Naive thymus-derived CD4-positive, alpha-beta T cell (primary cell): ENCODE measurements at regions not wholly inside any gene's neighbourhood (a gene's known extent, or its start where the extent isn't known, plus 50 kb on each side); places are given as distances from the start of the nearest gene placed in this dataset.

ENCODE experiments used
- ATAC-seq: fragments of 150-1000 bp; cut with Tn5 transposase; 2 replicates; pipeline ENCODE4 v1.10.0; 2021; ENCODE audit warnings: mild to moderate bottlenecking, moderate library complexity
- CTCF ChIA-PET: fragments of 350-600 bp; sonication (Branson Sonifier 250); formaldehyde crosslinking; loops from one replicate; lab custom pipeline; 2021; ENCODE audit warnings: antibody characterized with exemption; lab: Charles Lee
- POLR2A ChIA-PET: fragments of 350-600 bp; sonication (Branson Sonifier 250); formaldehyde crosslinking; loops from one replicate; lab custom pipeline; 2021; ENCODE audit warnings: antibody characterized with exemption, inconsistent platforms; lab: Charles Lee
- DNase-seq, 9 donors: peaks; one replicate each; pipeline versions ENCODE4 v3.0.0 to v3.0.0-alpha.2; 2020 to 2022; ENCODE audit warnings: mixed read lengths in 1 of 9
- H3K27ac ChIP-seq: one replicate; pipeline ENCODE4 v1.7.0; 2013; ENCODE audit warnings: mild to moderate bottlenecking, low read depth, low read length, moderate library complexity
- H3K27me3 ChIP-seq, 2 donors: one replicate each; pipeline ENCODE4 v1.7.0; 2013; ENCODE audit warnings: low read length in 2 of 2, mild to moderate bottlenecking in 2 of 2, moderate library complexity in 2 of 2; ENCODE audit not compliant: control insufficient read depth in 2 of 2, insufficient read depth in 2 of 2
- H3K36me3 ChIP-seq, 3 experiments: 1 replicate in 2 of 3; 2 replicates in 1 of 3; pipeline ENCODE4 v1.7.0; 2013; ENCODE audit warnings: low read length in 3 of 3, mild to moderate bottlenecking in 3 of 3, moderate library complexity in 1 of 3; ENCODE audit not compliant: insufficient read depth in 3 of 3, control insufficient read depth in 2 of 3
- H3K4me1 ChIP-seq, 2 donors: one replicate each; pipeline ENCODE4 v1.7.0; 2013; ENCODE audit warnings: low read length in 2 of 2, mild to moderate bottlenecking in 2 of 2, moderate library complexity in 1 of 2; ENCODE audit not compliant: control insufficient read depth in 2 of 2, insufficient read depth in 2 of 2
- H3K4me3 ChIP-seq: 2 replicates; pipeline ENCODE4 v1.7.0; 2013; ENCODE audit warnings: mild to moderate bottlenecking, low read length
- H3K9me3 ChIP-seq, 3 experiments: 1 replicate in 2 of 3; 2 replicates in 1 of 3; pipeline ENCODE4 v1.7.0; 2013; ENCODE audit warnings: low read length in 3 of 3; ENCODE audit not compliant: control insufficient read depth in 2 of 3
- H3K27ac Mint-ChIP-seq, 9 donors: one replicate each; pipeline ENCODE4 v1.8.0; 2020 to 2022; ENCODE audit warnings: mixed read lengths in 9 of 9, mild to moderate bottlenecking in 8 of 9, moderate library complexity in 5 of 9, inconsistent platforms in 2 of 9
- H3K27me3 Mint-ChIP-seq, 5 donors: one replicate each; pipeline ENCODE4 v1.8.0; 2021 to 2022; ENCODE audit warnings: mixed read lengths in 5 of 5, mild to moderate bottlenecking in 1 of 5
- H3K36me3 Mint-ChIP-seq, 5 donors: one replicate each; pipeline ENCODE4 v1.8.0; 2020 to 2022; ENCODE audit warnings: mixed read lengths in 5 of 5, mild to moderate bottlenecking in 3 of 5, inconsistent platforms in 1 of 5
- H3K4me1 Mint-ChIP-seq, 7 donors: one replicate each; pipeline ENCODE4 v1.8.0; 2020 to 2022; ENCODE audit warnings: mixed read lengths in 7 of 7, mild to moderate bottlenecking in 3 of 7, inconsistent platforms in 1 of 7
- H3K4me3 Mint-ChIP-seq, 10 donors: one replicate each; pipeline ENCODE4 v1.8.0; 2020 to 2022; ENCODE audit warnings: mild to moderate bottlenecking in 10 of 10, mixed read lengths in 10 of 10, moderate library complexity in 6 of 10, inconsistent platforms in 2 of 10
- H3K9me3 Mint-ChIP-seq, 11 donors: one replicate each; pipeline ENCODE4 v1.8.0; 2020 to 2022; ENCODE audit warnings: mixed read lengths in 11 of 11, mild to moderate bottlenecking in 4 of 11, inconsistent platforms in 1 of 11, moderate library complexity in 1 of 11
- intact Hi-C, 2 donors: fragments of 100-400 bp; cut with micrococcal nuclease; formaldehyde crosslinking; loops; one replicate each; pipeline ENCODE4 v1.15.1; 2023

GRCh38 chr3:165526367-165526766, 310.9 kb downstream of the BCHE start:
- POLR2A ChIA-PET, result no interaction called here
- intact Hi-C loops, result no loop called here

GRCh38 chr3:165523801-165524200, 313.4 kb downstream of the BCHE start:
- Histone ChIP-seq H3K27me3 (no peaks in the 10 kb centered on the region), H3K4me1 (no peaks in the 10 kb centered on the region), H3K27ac (no peak overlapping the region), H3K36me3 (no peaks in the 10 kb centered on the region), H3K9me3 (no peaks in the 10 kb centered on the region), H3K4me3 (no peak overlapping the region)
- Mint-ChIP-seq H3K9me3 (peaks cover 1 to 30% (median 4%) of the 10 kb centered on the region in 11 donors), H3K4me3 (no peak overlapping the region), H3K27ac (no peak overlapping the region), H3K36me3 (no peaks in the 10 kb centered on the region), H3K27me3 (no peaks in the 10 kb centered on the region), H3K4me1 (no peaks in the 10 kb centered on the region)
- ChIA-PET CTCF (no interaction called here), POLR2A (no interaction called here)
- no peak for DNase-seq
- ATAC-seq, result no peak
- intact Hi-C loops, result no loop called here

More at GRCh38 chr3:165526367-165526766, 310.9 kb downstream of the BCHE start:
- no peaks in the 10 kb centered on the region for H3K36me3 ChIP-seq
- CTCF ChIA-PET, result no interaction called here
- H3K27ac ChIP-seq, result no peak overlapping the region
- H3K36me3 Mint-ChIP-seq, result no peaks in the 10 kb centered on the region
- no peaks in the 10 kb centered on the region for H3K4me1 ChIP-seq
- ATAC-seq, result no peak
- no peaks in the 10 kb centered on the region for H3K27me3 Mint-ChIP-seq
- H3K4me3 ChIP-seq, result no peak overlapping the region
- no peaks in the 10 kb centered on the region for H3K4me1 Mint-ChIP-seq
- H3K27me3 ChIP-seq, result no peaks in the 10 kb centered on the region
- H3K9me3 Mint-ChIP-seq, result peaks cover 0 to 15% (median 5%) of the 10 kb centered on the region in 11 donors
- no peak for DNase-seq
- no peak overlapping the region for H3K4me3 Mint-ChIP-seq
- no peaks in the 10 kb centered on the region for H3K9me3 ChIP-seq
- no peak overlapping the region for H3K27ac Mint-ChIP-seq

GRCh38 chr3:165522386-165522785, 314.8 kb downstream of the BCHE start:
- peaks cover 2 to 34% (median 5%) of the 10 kb centered on the region in 11 donors for H3K9me3 Mint-ChIP-seq
- ChIA-PET CTCF (no interaction called here), POLR2A (no interaction called here)
- H3K4me3 ChIP-seq, result no peak overlapping the region
- DNase-seq, result no peak
- no peaks in the 10 kb centered on the region for H3K27me3 Mint-ChIP-seq
- H3K27ac ChIP-seq, result no peak overlapping the region
- no peaks in the 10 kb centered on the region for H3K4me1 ChIP-seq
- intact Hi-C loops, result no loop called here
- H3K9me3 ChIP-seq, result no peaks in the 10 kb centered on the region
- H3K27ac Mint-ChIP-seq, result no peak overlapping the region
- no peaks in the 10 kb centered on the region for H3K4me1 Mint-ChIP-seq
- ATAC-seq, result no peak
- no peaks in the 10 kb centered on the region for H3K27me3 ChIP-seq
- H3K36me3 Mint-ChIP-seq, result no peaks in the 10 kb centered on the region
- no peaks in the 10 kb centered on the region for H3K36me3 ChIP-seq
- H3K4me3 Mint-ChIP-seq, result no peak overlapping the region

GRCh38 chr3:165521131-165521871, 315.9 kb downstream of the BCHE start:
- H3K27me3 Mint-ChIP-seq, result no peaks in the 10 kb centered on the region
- no peak for DNase-seq

GRCh38 chr3:165519687-165520086, 317.5 kb downstream of the BCHE start:
- ATAC-seq (no peak), DNase-seq (no peak)
- no peaks in the 10 kb centered on the region for H3K36me3 ChIP-seq
- Mint-ChIP-seq H3K9me3 (peaks cover 2 to 29% (median 10%) of the 10 kb centered on the region in 11 donors), H3K27me3 (no peaks in the 10 kb centered on the region), H3K4me3 (no peak overlapping the region), H3K36me3 (no peaks in the 10 kb centered on the region), H3K27ac (no peak overlapping the region), H3K4me1 (no peaks in the 10 kb centered on the region)
- H3K27me3 ChIP-seq, result no peaks in the 10 kb centered on the region
- H3K4me1 ChIP-seq, result no peaks in the 10 kb centered on the region
- intact Hi-C loops, result no loop called here
- H3K27ac ChIP-seq, result no peak overlapping the region
- ChIA-PET CTCF (no interaction called here), POLR2A (no interaction called here)
- H3K9me3 ChIP-seq, result no peaks in the 10 kb centered on the region
- no peak overlapping the region for H3K4me3 ChIP-seq

More at GRCh38 chr3:165521131-165521871, 315.9 kb downstream of the BCHE start:
- H3K27me3 ChIP-seq, result no peaks in the 10 kb centered on the region
- peaks cover 2 to 34% (median 6%) of the 10 kb centered on the region in 11 donors for H3K9me3 Mint-ChIP-seq
- H3K9me3 ChIP-seq, result no peaks in the 10 kb centered on the region
- POLR2A ChIA-PET, result no interaction called here
- H3K27ac ChIP-seq, result no peak overlapping the region
- H3K4me3 Mint-ChIP-seq, result no peak overlapping the region
- H3K4me1 ChIP-seq, result no peaks in the 10 kb centered on the region
- no peak overlapping the region for H3K4me3 ChIP-seq
- no peak for ATAC-seq
- no peaks in the 10 kb centered on the region for H3K36me3 Mint-ChIP-seq
- CTCF ChIA-PET, result no interaction called here
- no peak overlapping the region for H3K27ac Mint-ChIP-seq
- intact Hi-C loops, result no loop called here
- no peaks in the 10 kb centered on the region for H3K36me3 ChIP-seq
- no peaks in the 10 kb centered on the region for H3K4me1 Mint-ChIP-seq

GRCh38 chr3:165518346-165518745, 318.9 kb downstream of the BCHE start:
- no peaks in the 10 kb centered on the region for H3K4me1 ChIP-seq
- Mint-ChIP-seq H3K27me3 (no peaks in the 10 kb centered on the region), H3K36me3 (no peaks in the 10 kb centered on the region), H3K4me3 (no peak overlapping the region), H3K4me1 (no peaks in the 10 kb centered on the region), H3K27ac (no peak overlapping the region), H3K9me3 (peaks cover 4 to 30% (median 12%) of the 10 kb centered on the region in 11 donors)
- intact Hi-C loops, result no loop called here
- H3K27ac ChIP-seq, result no peak overlapping the region
- H3K4me3 ChIP-seq, result no peak overlapping the region
- ChIA-PET CTCF (no interaction called here), POLR2A (no interaction called here)
- no peaks in the 10 kb centered on the region for H3K27me3 ChIP-seq
- H3K9me3 ChIP-seq, result no peaks in the 10 kb centered on the region
- ATAC-seq (no peak), DNase-seq (no peak)
- H3K36me3 ChIP-seq, result no peaks in the 10 kb centered on the region
